Activated effector memory CD4-positive, alpha-beta T cell treated with Interleukin-2 at 50 U/mL for 16 hours (primary cell): ENCODE measurements at regions not wholly inside any gene's neighbourhood (a gene's known extent, or its start where the extent isn't known, plus 50 kb on each side); places are given as distances from the start of the nearest gene placed in this dataset.
A peak's percentile ranks its signal among the peaks of the same experiment; 100 is the strongest.

ENCODE experiments used
- DNase-seq: peaks from one replicate; pipeline ENCODE4 v3.0.0-alpha.2; 2020

GRCh38 chr5:87069311-87069710 lies 198.4 kb upstream of the RASA1 start:
- no peak for DNase-seq

GRCh38 chr5:87069974-87070608 lies 197.6 kb upstream of the RASA1 start:
- DNase-seq: no peak

GRCh38 chr5:87074072-87074471 lies 193.6 kb upstream of the RASA1 start:
- DNase-seq: no peak

- no peak for DNase-seq
These were observed 192.6 kb upstream of the RASA1 start for GRCh38 chr5:87074934-87075541.

DNA sequence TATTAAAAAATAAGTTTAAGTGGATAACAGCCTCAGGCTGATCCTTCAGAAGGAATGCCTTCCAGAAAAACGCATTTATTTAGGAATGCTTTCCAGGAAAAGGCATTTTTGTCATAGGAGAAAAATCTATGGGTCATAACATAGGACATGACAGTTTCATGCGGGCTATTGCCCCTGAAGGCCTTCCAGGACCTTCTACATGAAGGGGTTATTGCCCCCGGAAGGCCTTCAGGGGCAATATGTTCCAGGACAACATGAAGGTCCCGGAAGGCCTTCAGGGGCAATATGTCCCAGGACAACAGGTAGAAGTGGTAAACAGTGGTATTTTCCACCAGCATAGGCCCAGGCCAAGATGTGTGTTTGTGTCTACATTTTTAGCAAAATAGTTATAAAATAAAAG lies 191.3 kb upstream of the RASA1 start:
- DNase-seq: no peak

GRCh38 chr5:87076931-87077330 lies 190.8 kb upstream of the RASA1 start:
- DNase-seq: no peak

DNA sequence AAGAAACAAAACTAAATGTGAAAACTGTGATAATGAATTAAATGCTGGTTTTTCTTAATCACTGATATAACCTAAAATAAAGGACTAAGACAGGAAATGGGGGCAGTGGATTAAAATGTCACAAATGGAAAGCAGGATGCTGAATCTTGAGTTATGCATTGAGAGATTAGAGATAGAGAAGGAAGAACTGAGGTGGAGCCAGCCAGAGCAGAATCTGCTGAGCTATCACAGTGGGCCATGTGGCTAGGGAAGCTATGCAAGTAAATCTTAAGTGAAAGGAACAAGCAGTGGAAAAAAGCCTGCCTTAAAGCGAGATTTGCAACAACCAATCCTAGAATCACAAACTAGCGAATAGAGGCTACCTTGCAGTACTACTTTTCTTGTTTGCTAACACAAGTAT lies 188.5 kb upstream of the RASA1 start:
- DNase-seq: no peak

DNA sequence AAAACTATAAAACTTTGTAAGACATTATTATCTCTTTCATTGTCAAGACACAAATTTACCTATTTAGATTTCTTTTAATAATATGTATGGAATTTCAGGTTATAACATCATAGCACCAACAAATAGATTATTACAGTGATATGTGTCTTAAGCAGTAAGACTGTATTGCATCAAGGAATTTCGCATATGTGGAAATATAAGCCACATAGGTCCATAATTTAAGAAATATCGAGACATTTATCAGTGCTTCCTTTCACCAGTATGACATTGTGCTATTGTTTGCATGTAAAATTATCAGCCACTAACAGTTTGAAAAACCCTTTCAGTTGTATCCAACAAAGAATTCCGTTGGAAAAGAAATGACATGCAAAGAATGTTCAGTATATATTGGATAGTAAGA lies 186.7 kb upstream of the RASA1 start:
- no peak for DNase-seq

DNA sequence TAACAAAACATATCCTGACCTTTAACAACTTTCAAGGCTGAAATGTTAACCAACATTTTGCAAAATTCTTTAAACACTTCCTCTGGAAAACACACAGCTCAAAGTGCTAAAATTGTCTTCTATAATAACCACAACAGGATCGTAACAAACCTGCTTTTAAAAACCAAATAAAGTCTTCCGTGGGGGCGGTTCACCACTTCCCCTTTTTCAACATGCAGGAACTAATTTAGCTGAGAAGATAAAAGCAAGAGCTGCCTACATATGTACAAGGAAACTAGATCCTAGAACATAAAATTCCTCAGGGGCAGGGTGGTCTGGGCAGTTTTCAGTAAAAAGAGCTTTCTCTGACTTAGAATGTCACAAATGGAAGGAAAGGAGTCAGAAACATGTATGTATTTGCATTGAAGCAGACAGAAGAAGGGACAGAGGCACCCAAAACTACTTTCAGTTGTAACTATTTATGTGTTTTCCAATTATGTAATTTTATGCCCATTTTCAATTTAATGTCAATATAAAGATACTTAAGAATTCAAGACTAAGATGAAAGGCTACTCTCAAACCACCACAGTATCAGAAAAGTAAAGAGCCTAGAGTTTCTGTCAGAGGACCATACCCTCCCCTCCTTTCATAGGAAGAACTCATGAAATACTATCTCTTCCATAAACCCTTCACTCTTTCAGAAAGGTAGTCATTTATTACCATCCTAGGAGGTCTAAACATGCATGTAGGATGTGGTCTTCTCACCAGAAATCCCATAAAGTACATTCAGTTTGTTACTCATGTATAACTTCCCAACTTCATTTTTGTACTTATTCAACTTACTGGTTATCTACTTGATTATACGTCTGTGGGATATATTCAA lies 185.9 kb upstream of the RASA1 start:
- peak; percentile 9 for DNase-seq

DNA sequence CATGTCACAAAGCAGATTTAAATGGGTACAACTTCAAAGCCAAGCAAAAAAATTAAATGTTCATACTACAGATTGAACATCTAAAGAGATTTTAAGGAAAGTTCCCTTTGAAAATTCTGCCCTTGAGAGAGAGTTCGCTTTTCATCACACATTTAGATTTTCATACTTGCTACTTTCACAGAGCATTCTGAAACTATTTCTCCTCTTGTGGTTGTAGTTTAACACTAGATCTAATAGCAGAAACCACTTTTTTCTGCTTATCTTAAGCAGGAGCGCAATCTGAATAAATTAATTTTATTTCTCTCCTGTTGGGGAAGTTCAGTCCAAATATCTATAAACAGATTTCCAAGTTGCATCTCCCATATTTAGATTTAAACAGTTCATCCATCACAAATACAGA lies 173.3 kb upstream of the RASA1 start:
- no peak for DNase-seq

DNA sequence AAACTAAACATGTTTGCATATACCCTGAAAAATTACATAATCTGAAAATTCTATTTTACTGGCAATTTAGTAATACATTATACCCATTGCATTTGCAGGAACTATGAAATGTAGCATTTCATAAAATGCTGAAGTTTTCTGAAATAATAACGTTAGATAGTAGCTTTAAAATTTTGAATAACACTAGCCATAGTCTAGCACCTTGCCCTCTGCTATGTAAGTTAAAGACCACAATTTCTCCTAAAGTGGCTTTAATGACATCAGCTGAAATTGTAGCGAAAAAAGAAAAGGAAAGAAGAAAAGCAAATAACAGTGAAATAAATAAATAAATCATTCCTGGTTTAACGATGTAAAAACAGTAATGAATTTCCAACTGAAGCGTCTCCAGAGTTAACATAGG lies 172.8 kb upstream of the RASA1 start:
- DNase-seq: no peak

GRCh38 chr5:87095787-87096186 lies 171.9 kb upstream of the RASA1 start:
- DNase-seq: no peak

DNA sequence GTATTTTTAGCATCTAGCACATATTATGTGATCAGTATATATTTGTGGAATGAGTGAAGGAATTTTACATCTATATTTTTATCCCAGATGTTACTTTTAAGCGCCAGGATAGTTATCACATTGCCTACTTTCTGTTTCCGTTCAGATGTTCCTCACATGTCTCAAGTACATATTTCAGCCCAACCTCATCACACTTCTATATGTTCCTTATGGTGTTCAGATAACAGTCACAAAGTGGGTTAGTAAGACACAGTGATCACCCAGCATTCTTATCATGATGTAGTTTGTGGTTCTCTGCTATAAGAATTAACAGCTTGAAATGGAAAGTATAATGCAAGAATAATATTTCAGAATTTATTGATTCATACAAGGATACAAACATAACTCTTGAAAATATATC lies 170.0 kb upstream of the RASA1 start:
- DNase-seq: no peak

DNA sequence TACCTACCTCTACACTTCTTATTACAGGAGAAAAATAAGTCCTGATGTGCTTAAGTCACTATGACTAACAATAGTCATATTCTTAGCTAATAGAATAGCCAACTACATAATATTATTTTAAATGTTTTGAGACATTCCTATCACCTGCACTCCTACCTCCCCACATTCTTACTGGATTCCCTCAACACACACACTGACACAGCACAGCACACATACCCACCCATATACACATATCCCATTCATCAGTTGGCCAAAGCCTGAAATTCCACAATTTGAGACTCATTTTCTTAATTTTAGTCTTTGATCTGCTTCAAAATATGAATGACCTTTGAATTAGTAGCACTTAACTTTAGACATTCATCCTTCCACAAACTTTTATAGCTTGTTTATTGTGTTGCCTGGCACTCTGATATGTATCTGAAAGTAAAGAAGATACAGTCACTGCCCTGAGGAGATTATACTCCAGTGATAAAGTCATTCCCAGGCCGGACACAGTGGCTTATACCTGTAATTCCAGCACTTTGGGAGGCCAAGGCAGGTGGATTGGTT lies 168.3 kb upstream of the RASA1 start:
- no peak for DNase-seq

DNA sequence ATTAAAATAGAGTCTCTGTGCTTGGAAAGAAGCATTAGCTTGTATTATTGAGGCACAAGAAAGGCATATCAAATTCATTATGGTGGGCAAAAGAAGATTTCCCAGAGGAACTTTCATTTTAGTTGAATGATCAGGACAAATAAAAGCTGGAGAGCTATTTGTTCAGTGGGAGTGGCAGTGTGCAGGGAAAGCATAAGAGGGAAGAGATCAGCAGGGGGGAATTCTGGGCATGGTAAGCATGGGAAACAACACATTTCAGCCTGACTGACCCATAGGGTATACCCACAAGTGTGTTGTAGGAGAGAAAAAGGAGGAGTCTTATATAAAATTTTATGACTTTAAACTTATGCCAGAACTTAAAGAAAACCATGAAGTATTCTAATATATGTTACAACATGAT lies 167.7 kb upstream of the RASA1 start:
- DNase-seq: no peak

DNA sequence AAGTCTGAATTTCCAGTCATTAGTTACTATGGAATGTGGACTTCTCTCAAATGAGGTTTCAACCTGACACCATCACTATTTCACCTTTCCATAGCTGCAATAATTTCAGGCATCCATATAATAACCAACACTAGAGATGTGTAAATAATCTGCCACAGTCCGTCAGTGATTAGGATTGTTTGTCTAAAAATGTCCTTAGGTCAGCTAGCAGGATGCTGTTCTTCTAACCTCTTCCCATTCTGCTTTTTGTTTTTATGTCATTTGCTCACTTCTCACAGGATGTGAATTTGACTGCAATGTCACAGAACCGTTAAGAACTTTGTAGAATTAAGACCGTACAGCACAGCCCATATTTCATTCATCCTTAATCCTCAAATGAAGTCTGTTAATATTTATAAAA lies 166.4 kb upstream of the RASA1 start:
- no peak for DNase-seq

DNA sequence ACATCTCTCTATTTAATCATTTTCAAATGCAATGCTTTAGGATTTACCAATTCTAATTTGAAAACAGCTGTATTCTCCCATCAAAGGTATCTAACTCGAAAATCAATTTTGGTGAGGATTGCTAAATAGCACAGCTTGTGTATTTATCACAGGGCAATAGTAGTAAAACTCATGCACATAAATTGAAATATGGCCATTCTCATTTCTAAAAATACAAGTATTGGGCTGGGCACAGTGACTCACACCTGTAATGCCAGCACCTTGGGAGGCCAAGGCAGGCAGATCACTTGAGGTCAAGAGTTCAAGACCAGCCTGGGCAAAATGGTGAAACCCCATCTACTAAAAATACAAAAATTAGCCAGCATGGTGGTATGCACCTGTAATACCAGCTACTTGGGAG lies 164.8 kb upstream of the RASA1 start:
- no peak for DNase-seq

DNA sequence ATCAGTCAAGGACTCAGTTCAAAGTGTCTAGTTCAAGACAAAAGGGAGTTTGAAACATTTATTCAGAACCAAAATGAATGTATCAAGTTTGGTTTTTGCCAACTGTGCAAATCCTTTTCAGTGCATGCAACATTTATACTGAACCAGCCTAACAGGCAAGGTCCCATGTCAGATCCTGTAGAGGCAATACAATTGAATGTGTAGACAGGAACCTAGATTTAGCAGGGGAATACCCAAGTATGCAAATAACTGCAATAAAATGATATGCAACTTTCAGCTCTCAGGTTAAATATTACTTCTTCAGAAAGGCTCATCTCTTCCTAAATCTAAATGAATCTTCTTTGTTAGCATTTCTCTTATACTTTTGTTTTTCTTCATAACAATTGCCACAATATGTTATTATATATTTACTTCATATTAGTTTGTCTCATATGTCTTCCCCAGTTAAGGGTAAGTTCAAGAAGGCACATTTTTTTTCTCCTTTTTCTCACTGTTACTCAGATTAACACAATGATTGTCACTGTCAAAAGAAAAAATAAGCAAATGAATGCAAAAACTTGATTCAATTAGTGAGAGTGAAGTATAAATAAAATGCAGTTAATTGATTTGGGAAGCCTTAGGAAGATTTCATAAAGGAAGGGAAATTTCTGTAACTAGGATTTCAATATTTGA lies 163.9 kb upstream of the RASA1 start:
- no peak for DNase-seq

DNA sequence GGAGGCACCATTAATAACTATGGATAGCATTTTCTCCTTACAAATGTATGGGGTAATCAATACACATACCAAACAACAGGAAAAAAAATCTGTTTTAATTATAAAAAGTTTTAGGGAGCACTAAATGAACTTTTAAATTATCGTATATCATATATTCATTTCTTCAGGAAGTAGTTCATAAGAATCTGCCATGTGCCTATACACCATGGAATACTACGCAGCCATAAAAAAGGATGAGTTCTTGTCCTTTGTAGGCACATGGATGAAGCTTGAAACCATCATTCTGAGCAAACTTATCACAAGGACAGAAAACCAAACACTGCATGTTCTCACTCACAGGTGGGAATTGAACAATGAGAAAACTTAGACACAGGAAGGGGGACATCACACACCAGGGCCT lies 162.1 kb upstream of the RASA1 start:
- DNase-seq: no peak

DNA sequence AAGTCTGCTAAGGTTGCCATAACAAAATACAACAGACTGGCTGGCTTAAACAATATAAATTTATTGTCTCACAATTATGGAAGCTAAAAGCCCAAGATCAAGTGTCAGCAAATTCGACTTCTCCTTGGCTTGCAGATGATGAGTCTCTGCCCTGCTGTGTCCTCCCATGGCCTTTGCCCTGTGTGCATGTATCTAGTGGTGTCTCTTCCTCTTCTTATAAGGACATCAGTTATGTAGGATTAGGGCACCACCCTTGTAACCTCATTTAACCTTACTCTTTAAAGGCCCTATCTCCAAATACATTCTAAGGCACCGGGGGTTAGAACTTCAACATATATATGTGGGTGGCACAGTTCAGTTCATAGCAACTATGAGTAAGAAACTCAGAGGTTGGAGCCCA lies 157.9 kb upstream of the RASA1 start:
- no peak for DNase-seq

- no peak for DNase-seq
These were observed 157.0 kb upstream of the RASA1 start for GRCh38 chr5:87110721-87111120.

DNA sequence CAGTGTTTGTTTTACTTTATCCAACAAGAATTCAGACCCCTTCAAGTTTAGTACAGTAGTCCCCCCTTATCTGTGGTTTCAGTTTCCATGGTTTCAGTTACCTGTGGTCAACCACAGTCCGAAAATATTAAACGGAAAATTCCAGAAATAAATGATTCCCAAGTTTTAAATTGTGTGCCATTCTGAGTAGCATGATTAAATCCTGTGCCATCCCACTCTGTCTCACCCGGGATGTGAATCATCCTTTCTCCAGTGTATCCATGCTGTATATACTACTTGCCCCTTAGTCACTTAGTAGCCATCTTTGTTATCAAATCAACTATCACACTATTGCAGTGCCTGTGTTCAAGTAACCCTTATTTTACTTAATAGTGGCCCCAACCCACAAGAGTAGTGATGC lies 153.8 kb upstream of the RASA1 start:
- no peak for DNase-seq

- DNase-seq: no peak
These were observed 153.1 kb upstream of the RASA1 start for GRCh38 chr5:87114631-87115030.
